ENCODE measurements at regions not wholly inside any gene's neighbourhood (a gene's known extent, or its start where the extent isn't known, plus 50 kb on each side); places are given as distances from the start of the nearest gene placed in this dataset.

DNA sequence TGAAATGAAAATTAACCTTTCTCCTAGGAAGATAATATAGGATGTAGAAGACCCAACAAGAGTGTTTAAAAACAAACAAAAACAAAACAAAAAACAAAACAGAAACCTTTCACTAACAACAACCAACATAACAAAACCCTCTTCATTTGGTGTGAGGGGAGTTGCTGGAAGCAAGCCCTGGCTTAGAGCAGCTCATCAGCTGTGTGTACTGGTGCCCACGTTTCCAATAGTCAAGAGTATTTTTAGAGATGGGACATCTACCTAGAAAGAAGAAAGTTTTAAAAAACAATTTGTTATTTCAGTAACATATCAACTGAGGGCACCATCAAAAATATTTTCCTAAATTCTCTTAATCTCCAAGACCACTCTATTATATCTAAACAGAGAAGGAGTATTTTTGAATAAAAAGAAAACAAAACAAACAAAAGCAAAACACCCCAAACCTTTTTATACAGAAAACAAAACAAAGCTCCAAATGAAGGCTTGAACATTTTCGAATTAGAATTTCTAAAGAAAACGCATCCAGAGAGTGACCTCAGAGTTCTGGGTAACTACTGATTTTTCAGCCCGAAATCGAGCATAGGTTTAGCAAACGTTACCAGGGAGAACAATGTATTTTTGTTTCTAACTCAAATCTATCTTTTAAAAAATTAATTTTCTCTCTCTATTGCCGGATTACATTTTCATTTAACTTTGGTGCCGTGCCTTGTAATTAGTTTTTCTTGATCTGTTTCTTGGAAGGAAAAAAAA, 134.6 kb downstream of the INSIG2 start:
- no peaks in the 10 kb centered on the region for H3K9me3 Mint-ChIP-seq
- peak overlapping the region; percentile 76 for H3K4me3 Mint-ChIP-seq
- peaks cover 70% of the 10 kb centered on the region for H3K27me3 Mint-ChIP-seq (ENCODE audit: low read depth)
- peak overlapping the region; percentile 61 for H3K27ac Mint-ChIP-seq
- TF ChIP-seq, protein P1, sequence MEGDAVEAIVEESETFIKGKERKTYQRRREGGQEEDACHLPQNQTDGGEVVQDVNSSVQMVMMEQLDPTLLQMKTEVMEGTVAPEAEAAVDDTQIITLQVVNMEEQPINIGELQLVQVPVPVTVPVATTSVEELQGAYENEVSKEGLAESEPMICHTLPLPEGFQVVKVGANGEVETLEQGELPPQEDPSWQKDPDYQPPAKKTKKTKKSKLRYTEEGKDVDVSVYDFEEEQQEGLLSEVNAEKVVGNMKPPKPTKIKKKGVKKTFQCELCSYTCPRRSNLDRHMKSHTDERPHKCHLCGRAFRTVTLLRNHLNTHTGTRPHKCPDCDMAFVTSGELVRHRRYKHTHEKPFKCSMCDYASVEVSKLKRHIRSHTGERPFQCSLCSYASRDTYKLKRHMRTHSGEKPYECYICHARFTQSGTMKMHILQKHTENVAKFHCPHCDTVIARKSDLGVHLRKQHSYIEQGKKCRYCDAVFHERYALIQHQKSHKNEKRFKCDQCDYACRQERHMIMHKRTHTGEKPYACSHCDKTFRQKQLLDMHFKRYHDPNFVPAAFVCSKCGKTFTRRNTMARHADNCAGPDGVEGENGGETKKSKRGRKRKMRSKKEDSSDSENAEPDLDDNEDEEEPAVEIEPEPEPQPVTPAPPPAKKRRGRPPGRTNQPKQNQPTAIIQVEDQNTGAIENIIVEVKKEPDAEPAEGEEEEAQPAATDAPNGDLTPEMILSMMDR (IDR thresholded peaks at IDR 0.05; ENCODE audit: unreplicated experiment): no peak
- H3K4me1 Mint-ChIP-seq: peaks cover 31% of the 10 kb centered on the region
- DNase-seq (ENCODE audit: low spot score in 2 of 2, unreplicated experiment in 2 of 2): no peak
- no peaks in the 10 kb centered on the region for H3K36me3 Mint-ChIP-seq

DNA sequence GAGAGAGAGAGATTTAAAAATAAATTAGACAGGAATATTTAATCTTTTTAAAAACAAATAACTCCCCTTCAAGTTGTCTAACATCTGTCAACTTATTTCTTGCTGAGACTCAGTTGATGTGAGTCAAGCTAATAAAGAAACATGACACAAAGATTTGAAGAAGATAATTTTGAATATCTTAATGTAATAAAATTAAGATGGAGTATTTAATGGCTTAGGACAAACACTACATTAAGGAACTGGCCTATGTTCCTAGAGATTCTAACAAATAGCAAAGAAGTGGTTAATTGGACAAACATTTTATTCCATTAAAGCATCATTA, 134.0 kb downstream of the INSIG2 start:
- no peak overlapping the region for H3K4me3 Mint-ChIP-seq
- H3K27ac Mint-ChIP-seq: no peak overlapping the region
- H3K36me3 Mint-ChIP-seq: no peaks in the 10 kb centered on the region
- peaks cover 31% of the 10 kb centered on the region for H3K4me1 Mint-ChIP-seq
- TF ChIP-seq, protein P1 (IDR thresholded peaks at IDR 0.05; ENCODE audit: unreplicated experiment): no peak
- no peak for DNase-seq (ENCODE audit: low spot score in 2 of 2, unreplicated experiment in 2 of 2)
- H3K27me3 Mint-ChIP-seq (ENCODE audit: low read depth): peaks cover 70% of the 10 kb centered on the region
- no peaks in the 10 kb centered on the region for H3K9me3 Mint-ChIP-seq

DNA sequence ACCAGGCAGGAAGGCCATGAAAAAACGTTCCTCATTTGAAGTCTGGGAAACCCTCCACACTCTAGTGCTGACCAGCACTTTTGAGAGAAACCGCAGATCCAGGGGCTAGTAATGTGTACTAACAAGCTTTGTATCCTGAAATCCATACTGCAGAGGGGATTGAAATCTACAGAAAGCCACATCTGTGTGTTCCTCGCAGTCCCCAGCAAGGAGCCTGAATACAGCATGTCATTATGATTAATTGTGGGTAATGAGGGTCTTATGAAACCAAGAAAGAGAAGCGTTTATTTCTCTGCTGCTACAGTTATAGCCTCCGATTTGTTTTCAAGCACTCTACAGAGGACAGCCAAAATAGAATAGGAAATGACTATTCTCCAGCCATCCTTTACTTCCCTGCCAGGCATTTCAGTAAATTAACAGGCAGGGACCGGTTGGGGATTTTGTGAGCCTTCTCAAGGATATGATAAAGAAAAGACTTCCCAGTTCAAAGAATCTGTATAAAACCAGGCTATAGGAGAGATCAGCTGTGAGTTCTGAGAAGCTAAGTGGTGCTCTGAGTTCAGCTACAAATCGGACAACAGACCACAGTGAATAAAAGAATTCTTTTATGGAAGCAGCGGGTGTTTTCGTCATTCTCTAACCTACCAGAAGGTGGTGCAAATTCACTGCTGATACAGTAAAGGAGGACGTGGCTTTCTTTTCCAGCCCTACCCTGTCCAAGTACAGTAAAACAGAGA, 133.4 kb downstream of the INSIG2 start:
- Mint-ChIP-seq H3K36me3 (no peaks in the 10 kb centered on the region), H3K27me3 (ENCODE audit: low read depth) (peaks cover 72% of the 10 kb centered on the region), H3K4me3 (no peak overlapping the region), H3K4me1 (peaks cover 31% of the 10 kb centered on the region), H3K27ac (no peak overlapping the region), H3K9me3 (no peaks in the 10 kb centered on the region)
- TF ChIP-seq, protein P1 (IDR thresholded peaks at IDR 0.05; ENCODE audit: unreplicated experiment): peak; percentile 59
- DNase-seq (ENCODE audit: low spot score in 2 of 2, unreplicated experiment in 2 of 2): peak in 1 of 2 experiments; percentile 54

DNA sequence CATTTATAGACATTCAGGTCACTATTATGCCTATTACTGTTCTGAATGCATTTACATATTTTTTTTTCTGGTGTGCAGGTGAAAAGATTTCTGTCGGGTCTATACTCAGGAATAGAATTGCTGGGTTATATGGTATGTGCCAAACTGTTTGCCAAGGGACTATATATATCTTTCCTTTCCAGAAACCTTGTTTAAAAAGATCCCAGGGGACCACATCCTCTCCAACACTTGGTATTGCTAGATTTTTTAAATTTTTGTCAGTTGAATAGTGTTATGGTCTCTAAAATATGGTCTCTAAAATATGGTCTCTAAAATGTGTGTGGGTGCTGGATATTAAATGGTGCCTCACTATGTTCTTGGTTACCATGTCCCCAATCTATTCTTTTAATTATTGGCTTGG, 131.3 kb downstream of the INSIG2 start:
- Mint-ChIP-seq H3K9me3 (peaks cover 4% of the 10 kb centered on the region), H3K4me1 (peaks cover 25% of the 10 kb centered on the region), H3K36me3 (no peaks in the 10 kb centered on the region), H3K27me3 (ENCODE audit: low read depth) (peaks cover 65% of the 10 kb centered on the region), H3K4me3 (no peak overlapping the region), H3K27ac (no peak overlapping the region)
- DNase-seq (ENCODE audit: low spot score in 2 of 2, unreplicated experiment in 2 of 2): no peak
- TF ChIP-seq, protein P1 (IDR thresholded peaks at IDR 0.05; ENCODE audit: unreplicated experiment): no peak

DNA sequence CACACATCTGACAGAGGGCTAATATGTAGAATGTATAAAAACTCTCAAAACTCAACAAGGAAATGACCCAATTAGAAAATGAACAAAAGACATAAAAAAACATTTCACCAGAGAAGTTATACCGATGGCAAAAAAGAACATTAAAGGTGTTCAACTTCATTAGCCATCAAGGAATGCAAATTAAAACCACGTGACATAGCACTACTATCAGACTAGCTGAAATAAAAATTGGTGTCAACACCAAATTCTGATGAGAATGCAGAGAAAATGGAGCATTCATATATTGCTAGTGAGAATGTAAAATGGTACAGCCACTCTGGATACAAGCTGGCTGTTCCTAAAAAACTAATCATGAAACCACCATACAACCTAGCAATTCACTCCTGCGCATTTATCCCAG, 128.0 kb downstream of the INSIG2 start:
- H3K4me1 Mint-ChIP-seq: no peaks in the 10 kb centered on the region
- no peaks in the 10 kb centered on the region for H3K36me3 Mint-ChIP-seq
- peaks cover 9% of the 10 kb centered on the region for H3K9me3 Mint-ChIP-seq
- H3K4me3 Mint-ChIP-seq: no peak overlapping the region
- H3K27me3 Mint-ChIP-seq (ENCODE audit: low read depth): peaks cover 57% of the 10 kb centered on the region
- TF ChIP-seq, protein P1 (IDR thresholded peaks at IDR 0.05; ENCODE audit: unreplicated experiment): no peak
- no peak for DNase-seq (ENCODE audit: low spot score in 2 of 2, unreplicated experiment in 2 of 2)
- no peak overlapping the region for H3K27ac Mint-ChIP-seq

All from mesothelial cell of epicardium (in vitro differentiated cells).